GM18507 (cell line): ENCODE measurements at regions not wholly inside any gene's neighbourhood (a gene's known extent, or its start where the extent isn't known, plus 50 kb on each side); places are given as distances from the start of the nearest gene placed in this dataset.

Source experiments
- DNase-seq: peaks from one replicate; pipeline ENCODE4 v3.0.0; 2011; ENCODE audit warnings: low read depth; ENCODE audit not compliant: insufficient read length; ENCODE audit errors: extremely low spot score
- FAIRE-seq: peaks from 2 replicates; lab custom pipeline; 2011; peaks lifted over from hg19 to GRCh38; lab: Jason Lieb, UNC

GRCh38 chr18:67305466-67305865, 211.1 kb downstream of the DSEL start:
- FAIRE-seq (no peak), DNase-seq (no peak)

DNA sequence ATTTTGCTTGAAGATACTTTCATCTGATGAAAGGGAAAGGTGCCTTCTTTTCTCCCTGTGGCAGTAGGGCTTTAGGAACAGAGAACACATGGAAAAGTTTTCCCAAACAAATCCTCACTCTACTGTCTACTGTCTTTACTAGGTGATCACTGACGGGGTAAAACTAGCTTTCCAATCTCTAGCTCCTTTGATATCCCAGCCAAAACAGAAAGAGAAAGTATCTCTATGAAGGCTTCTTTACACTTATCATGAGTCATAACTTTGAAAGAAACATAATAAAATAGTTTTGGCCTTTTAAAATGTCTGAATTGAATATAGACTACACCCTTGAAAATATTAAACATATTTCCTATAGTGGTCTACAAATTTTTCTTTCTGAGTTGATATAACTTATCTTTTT, 214.5 kb downstream of the DSEL start:
- DNase-seq (no peak), FAIRE-seq (no peak)

DNA sequence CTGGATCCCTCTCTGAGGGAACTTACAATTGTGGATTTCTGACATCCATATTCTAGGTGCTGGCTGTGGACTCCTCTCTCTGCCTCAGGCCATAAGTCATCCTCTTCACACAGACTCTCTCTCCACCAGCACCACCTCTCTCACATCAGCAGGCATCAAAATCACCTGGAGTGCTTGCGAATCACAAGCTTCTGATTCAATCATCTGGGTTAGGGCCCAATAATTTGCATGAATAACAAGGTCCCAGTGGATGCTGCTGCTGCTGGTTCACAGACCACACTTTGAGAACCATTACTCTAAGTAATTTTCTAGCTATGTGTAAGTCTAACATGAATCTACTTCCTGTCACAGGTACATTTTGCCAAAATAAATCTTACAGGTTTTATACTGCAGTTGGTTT, 214.9 kb downstream of the DSEL start:
- FAIRE-seq, result no peak
- DNase-seq, result no peak

DNA sequence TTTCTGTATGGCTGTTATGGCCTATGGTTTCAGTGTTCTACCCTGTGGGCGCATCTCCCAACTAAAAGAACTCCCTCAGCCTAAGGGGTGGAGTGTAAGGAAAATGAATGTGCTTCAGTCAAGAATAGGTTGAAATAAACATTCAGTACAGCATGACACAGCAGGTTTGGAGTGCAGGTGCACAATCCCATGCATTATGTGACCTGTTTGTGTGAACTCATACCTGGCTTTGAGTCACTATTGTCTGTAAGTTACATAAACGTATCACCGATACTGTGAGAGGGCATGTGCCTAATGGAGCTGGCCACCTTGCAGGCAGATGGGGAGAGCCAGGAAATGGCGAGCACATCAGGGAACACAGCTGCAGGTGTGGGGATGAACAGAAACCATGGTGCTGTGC, 216.0 kb downstream of the DSEL start:
- DNase-seq (no peak), FAIRE-seq (no peak)

DNA sequence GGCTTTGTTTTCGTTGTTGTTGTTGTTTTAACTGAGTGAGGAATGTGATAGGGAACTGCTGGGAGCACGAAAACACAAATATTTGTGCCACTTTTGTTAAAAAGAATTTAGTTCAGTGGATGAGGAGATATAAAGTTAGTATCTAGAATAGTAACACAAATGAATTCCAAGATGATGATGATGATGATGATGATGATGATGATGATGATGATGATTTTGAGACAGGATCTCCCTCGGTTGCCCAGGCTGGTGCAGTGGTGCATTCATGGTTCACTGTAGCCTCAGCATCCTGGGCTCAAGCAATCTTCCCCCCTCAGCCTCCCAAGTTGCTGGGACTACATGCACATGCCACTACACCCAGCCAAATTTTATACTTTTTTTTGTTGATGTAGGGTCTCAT, 223.7 kb downstream of the DSEL start:
- no peak for FAIRE-seq
- no peak for DNase-seq

DNA sequence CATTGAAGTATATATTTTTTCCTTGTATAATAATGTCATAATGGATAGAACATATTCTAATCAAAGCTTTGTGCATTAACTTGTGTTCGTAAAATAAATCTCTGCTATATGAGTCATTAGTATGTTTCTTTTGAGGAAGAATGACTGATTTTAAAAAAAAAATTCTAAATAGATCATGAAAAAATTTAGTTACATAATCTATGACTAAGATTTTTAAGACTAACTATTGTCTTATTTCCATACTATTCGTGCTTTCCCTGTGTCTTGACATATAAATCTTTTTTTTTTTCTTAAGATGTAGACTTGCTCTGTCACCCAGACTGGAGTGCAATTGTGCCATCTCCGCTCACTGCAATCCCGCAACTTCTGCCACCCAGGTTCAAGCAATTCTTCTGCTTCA, 226.1 kb downstream of the DSEL start:
- no peak for FAIRE-seq
- no peak for DNase-seq

GRCh38 chr18:67285583-67285982, 230.9 kb downstream of the DSEL start:
- DNase-seq, result no peak
- no peak for FAIRE-seq

- FAIRE-seq, result no peak
- no peak for DNase-seq
Observed at GRCh38 chr18:67282796-67283195, 233.7 kb downstream of the DSEL start.

DNA sequence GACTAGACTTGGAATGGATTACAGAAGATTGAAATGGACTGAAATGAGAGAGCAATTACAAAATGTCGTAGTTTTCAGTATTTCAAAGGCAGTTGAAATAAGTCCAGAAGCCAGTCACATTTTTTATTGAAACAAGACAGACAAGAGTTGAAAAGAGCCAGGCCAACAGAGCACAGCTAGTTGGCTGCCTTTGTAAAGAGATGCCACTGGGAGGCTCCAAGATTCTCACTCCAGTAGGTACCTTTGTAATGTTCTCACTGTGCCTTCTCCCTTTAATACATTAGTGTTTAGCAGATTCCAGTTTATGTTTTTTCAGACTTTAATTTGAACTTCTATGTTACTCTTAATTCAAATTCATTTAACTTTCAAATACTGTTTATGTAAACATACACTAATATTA, 234.8 kb downstream of the DSEL start:
- DNase-seq, result no peak
- FAIRE-seq, result no peak

- no peak for DNase-seq
- no peak for FAIRE-seq
Observed at GRCh38 chr18:67280486-67281242, 235.9 kb downstream of the DSEL start.

- no peak for DNase-seq
- FAIRE-seq, result no peak
Observed at GRCh38 chr18:67279988-67280387, 236.5 kb downstream of the DSEL start.

- FAIRE-seq, result no peak
- DNase-seq, result no peak
Observed at GRCh38 chr18:67278984-67279383, 237.5 kb downstream of the DSEL start.

GRCh38 chr18:67276638-67277037, 239.9 kb downstream of the DSEL start:
- DNase-seq, result no peak
- no peak for FAIRE-seq

DNA sequence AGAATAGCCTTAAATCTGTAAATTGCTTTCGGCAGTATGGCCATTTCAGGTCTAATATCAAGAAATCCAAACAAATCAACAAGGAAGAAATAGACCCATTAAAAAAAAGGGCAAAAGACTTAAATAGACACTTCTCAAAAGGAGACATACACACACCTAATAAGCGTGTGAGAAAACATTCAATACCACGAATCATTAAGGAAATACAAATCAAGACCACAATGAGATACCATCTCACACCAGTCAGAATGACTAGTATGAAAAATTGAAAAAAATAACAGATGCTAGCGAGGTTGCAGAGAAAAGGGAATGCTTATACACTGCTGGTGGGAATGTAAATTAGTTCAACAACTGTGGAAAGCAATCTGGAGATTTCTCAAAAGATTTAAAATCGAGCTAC, 243.2 kb downstream of the DSEL start:
- DNase-seq (no peak), FAIRE-seq (no peak)

- no peak for DNase-seq
- FAIRE-seq, result no peak
Observed at GRCh38 chr18:67269206-67269605, 247.3 kb downstream of the DSEL start.

DNA sequence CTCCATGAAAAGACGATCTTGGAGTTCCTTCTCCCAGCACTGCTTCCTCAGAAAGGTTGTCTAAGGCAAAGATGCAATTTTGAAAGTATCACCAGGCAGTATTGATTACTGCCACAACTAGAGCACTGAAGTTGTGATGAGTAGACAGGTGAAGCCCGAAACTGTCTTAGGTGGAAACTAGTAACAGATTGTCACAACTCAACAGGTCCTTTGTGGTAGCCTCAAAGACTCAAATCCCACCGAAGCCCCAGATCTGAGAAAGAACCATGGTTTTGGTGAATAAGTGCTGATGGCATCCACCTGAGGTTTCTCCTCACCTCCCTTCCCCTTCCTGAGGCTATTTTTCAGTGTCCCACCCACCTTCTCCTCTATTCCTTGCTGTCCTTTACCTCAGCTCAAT, 248.0 kb downstream of the DSEL start:
- FAIRE-seq, result no peak

DNA sequence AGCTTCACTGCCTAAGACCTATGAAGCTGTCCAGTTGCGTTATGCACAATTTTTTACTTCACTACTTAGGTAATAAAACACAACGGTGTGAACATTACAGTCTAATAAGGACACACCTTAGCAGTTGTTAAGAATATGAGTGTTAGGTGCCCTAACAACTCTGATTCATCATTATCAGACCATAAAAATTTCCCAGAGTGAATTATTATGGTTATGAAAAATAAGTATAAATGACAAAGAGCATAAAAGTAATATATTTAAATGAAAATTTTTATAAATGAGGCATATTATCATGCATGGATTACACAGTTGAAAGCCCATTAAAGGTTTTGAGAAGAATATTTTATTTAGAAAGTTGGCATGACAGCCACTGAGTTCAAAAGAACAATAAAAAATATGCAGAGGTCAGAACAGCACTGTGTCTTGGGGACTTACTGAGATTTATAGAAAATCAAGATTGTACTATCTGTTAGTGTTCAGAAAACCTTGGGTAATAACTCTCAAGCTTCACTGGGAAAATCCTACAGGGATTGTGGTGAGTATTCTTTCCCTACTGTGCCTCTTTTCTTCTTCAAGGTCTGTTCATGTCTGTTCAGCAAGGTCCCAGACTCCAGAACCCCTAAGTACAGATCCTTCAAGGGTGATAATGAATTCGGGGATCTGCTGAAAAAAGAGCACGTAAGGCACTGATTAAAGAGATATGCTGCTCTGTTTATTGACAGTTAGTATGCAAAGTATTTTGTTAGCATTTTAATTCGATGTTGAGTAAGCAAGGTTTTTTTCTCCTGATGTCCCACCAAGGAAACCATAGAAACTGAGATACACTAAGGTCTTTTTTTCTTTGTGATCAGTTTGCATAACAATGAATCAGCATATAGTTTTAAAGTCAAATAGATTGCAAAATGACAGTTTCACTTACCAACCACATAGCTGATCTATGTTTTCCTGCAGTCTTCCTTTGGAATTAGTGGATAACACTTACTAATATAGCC, 250.0 kb downstream of the DSEL start:
- DNase-seq, result no peak
- no peak for FAIRE-seq

More for the DNA sequence above, 248.0 kb downstream of the DSEL start:
- no peak for DNase-seq

- DNase-seq, result no peak
- FAIRE-seq, result no peak
Observed at GRCh38 chr18:67265464-67266245, 250.9 kb downstream of the DSEL start.

- FAIRE-seq (no peak), DNase-seq (no peak)
Observed at GRCh38 chr18:67261931-67262552, 254.5 kb downstream of the DSEL start.

DNA sequence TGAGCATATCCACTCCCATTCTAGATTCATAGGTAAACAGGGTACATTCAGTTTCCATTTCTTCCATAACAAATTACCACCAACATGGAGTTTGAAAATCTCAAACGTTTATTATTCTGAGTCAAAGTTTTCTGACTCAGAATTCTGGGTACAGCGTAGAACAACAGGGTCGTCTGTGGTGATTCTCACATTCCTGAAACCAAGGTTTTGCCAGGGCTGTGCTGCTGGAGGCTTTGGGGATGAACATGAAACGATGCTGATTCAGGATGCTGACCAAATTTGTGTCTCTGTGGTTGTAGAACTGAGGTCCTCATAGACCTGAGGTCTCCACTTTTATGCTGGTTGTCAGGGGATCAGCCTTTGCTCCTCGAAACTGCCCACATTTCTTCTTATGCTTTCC, 255.7 kb downstream of the DSEL start:
- no peak for FAIRE-seq
- DNase-seq, result no peak
